ENCODE measurements at regions not wholly inside any gene's neighbourhood (a gene's known extent, or its start where the extent isn't known, plus 50 kb on each side); places are given as distances from the start of the nearest gene placed in this dataset.

DNA sequence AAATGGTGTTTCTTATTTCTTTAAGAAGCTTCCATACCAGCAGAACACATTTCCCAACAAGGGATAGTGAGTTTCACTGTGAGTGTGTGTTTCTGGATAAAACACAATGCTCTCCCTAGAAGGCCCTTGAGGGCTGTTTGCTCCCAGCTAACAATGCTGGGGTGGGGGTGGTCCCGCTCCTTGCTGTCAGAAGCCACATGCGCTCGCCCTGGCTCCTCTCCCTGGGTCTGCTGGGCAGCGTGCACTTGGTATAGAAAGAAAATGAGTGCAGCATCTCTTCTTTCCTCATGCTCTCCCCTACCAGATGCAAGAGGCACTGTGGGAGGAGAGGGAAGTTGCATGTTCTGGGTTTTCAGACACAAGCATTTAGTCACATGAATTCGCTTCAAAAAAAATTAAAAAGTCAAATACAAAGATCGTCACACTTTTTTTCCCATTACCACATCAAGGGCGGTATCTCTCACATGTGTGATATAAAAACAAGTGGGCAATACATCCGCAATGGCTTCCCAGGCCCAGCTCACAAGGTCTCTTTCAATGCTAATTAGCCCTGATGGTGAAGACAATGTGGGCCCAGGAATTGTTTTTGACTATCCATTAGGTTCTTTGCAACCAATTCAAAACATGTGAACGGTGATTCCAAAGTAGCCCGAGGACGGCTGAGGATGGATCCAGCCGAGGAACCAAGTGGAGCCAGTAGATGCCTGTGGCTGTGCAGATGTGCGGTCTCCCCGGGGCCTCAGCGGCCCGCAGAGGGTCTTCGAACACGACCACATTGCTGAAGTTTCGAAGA, 603.6 kb downstream of the IRX1 start:
- H3K4me3 ChIP-seq (ENCODE audit: low read depth, low read length): no peak overlapping the region
- no peak overlapping the region for H3K27ac ChIP-seq (ENCODE audit: low read depth, low read length)
- no peaks in the 10 kb centered on the region for H3K36me3 ChIP-seq (ENCODE audit: insufficient read depth, low read length)
- no peak overlapping the region for H2AFZ ChIP-seq (ENCODE audit: low read length, unreplicated experiment)
- H3K79me2 ChIP-seq (ENCODE audit: control insufficient read depth, insufficient read depth, low read length, unreplicated experiment): no peaks in the 10 kb centered on the region
- no peaks in the 10 kb centered on the region for H3K4me1 ChIP-seq (ENCODE audit: control insufficient read depth, insufficient read depth, low read length, unreplicated experiment)
- no peaks in the 10 kb centered on the region for H3K27me3 ChIP-seq (ENCODE audit: insufficient read depth, low read length)

DNA sequence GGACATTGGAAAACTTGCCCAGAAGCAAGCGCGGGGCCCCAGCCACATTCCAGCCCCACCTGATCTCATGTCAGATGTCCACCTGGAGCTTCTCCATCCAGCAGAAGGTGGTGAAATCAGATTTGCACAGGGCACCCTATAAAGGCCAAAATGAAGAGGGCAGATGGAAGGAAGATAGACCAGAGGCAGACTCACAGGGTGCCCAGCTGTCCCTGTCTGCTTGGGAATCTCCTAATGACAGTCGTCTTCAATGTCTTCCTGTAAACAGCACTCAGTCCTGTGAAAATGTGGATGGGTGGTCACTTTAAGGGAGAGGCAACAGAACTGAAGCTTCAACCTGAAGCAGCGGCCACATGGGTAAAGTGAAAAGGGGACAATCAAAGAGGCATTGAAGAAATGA, 607.5 kb downstream of the IRX1 start:
- no peak overlapping the region for H3K27ac ChIP-seq (ENCODE audit: low read depth, low read length)
- no peaks in the 10 kb centered on the region for H3K4me1 ChIP-seq (ENCODE audit: control insufficient read depth, insufficient read depth, low read length, unreplicated experiment)
- no peaks in the 10 kb centered on the region for H3K27me3 ChIP-seq (ENCODE audit: insufficient read depth, low read length)
- H2AFZ ChIP-seq (ENCODE audit: low read length, unreplicated experiment): no peak overlapping the region
- H3K79me2 ChIP-seq (ENCODE audit: control insufficient read depth, insufficient read depth, low read length, unreplicated experiment): no peaks in the 10 kb centered on the region
- H3K36me3 ChIP-seq (ENCODE audit: insufficient read depth, low read length): no peaks in the 10 kb centered on the region
- H3K4me3 ChIP-seq (ENCODE audit: low read depth, low read length): no peak overlapping the region

DNA sequence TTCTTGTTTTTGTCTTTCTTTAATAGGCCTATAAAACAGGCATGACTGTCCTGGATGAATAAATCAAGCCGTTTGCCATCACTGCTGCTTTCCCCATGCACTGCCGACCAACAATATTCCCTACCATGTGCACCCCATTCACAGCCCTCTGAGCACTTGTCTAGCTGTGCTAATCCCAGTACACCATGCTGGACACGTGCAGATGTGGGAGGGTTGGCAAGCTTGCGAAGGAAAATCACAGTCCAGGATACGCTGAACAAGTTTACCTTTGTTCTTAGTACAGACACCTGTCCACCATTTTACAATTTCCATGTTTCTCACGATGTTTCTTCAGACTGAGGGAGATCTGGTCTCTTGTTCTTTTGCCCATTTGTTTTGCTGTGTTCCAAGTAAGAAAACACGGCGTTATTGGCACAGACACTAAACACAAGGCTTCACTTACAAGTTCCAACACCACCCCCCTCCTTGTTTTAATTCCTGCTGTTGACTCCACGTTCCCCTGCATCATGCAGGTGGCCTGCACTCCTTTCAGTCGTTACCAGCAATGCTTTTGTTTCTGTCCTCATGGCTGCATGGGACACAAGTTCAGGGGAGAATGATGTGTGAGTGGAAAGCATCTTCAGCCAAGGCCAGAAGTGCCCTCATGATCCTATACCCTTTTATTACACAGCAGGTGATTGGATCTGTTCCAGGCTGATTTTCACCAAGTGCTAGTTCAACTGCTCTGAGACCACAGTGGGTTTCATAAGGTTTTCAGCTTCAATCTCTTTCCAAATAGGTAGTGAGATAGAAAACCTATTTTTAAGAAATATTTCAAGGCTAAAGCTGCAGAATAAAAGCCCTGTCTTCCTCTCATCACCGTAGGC, 608.9 kb downstream of the IRX1 start:
- H3K36me3 ChIP-seq (ENCODE audit: insufficient read depth, low read length): no peaks in the 10 kb centered on the region
- H3K79me2 ChIP-seq (ENCODE audit: control insufficient read depth, insufficient read depth, low read length, unreplicated experiment): no peaks in the 10 kb centered on the region
- no peak overlapping the region for H3K27ac ChIP-seq (ENCODE audit: low read depth, low read length)
- no peaks in the 10 kb centered on the region for H3K27me3 ChIP-seq (ENCODE audit: insufficient read depth, low read length)
- H3K4me1 ChIP-seq (ENCODE audit: control insufficient read depth, insufficient read depth, low read length, unreplicated experiment): no peaks in the 10 kb centered on the region
- no peak overlapping the region for H2AFZ ChIP-seq (ENCODE audit: low read length, unreplicated experiment)
- no peak overlapping the region for H3K4me3 ChIP-seq (ENCODE audit: low read depth, low read length)

DNA sequence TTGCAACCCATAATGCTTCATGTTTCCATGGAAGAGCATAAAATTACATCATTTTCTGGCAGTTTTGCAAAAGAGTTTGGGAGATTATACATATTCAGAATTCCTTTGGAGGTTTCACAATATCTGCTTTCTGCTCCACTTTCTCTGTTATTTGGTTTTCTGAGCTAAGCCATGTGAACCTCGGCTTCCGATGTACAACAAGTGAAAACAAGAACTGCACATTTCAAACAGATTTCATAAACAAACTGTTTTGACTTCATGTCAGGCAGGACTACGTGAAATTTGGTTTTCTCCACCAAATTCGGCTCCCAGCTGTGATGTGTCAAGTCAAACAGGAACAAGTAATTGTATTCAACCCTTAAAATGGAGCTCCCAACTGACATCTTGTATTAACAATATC, 609.8 kb downstream of the IRX1 start:
- Histone ChIP-seq H3K27me3 (ENCODE audit: insufficient read depth, low read length) (no peaks in the 10 kb centered on the region), H2AFZ (ENCODE audit: low read length, unreplicated experiment) (no peak overlapping the region), H3K4me1 (ENCODE audit: control insufficient read depth, insufficient read depth, low read length, unreplicated experiment) (no peaks in the 10 kb centered on the region)

DNA sequence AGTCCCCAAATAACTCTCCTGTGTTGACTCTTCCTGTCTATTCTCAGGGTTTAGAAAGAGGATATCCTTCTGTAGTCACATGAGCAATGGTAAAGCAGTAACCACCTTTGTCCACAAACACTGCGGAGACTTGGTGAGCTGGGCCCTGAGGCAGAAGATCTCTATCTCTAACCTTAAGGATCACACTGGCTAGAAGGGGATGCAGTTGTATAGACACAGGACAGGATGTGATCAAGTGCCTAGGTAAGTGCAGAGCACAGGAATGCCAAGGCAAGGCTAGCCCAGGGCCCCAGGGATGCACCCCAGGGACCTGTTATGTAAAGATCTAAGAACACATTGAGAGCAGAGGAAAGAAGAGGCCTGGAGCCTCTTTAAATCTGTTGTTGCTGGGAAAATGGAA, 610.5 kb downstream of the IRX1 start:
- Histone ChIP-seq H3K79me2 (ENCODE audit: control insufficient read depth, insufficient read depth, low read length, unreplicated experiment) (no peaks in the 10 kb centered on the region), H3K27me3 (ENCODE audit: insufficient read depth, low read length) (no peaks in the 10 kb centered on the region), H3K4me3 (ENCODE audit: low read depth, low read length) (no peak overlapping the region), H2AFZ (ENCODE audit: low read length, unreplicated experiment) (no peak overlapping the region), H3K36me3 (ENCODE audit: insufficient read depth, low read length) (no peaks in the 10 kb centered on the region), H3K4me1 (ENCODE audit: control insufficient read depth, insufficient read depth, low read length, unreplicated experiment) (no peaks in the 10 kb centered on the region), H3K27ac (ENCODE audit: low read depth, low read length) (no peak overlapping the region)

More for the DNA sequence above, 609.8 kb downstream of the IRX1 start:
- H3K27ac ChIP-seq (ENCODE audit: low read depth, low read length): no peak overlapping the region
- no peak overlapping the region for H3K4me3 ChIP-seq (ENCODE audit: low read depth, low read length)
- H3K79me2 ChIP-seq (ENCODE audit: control insufficient read depth, insufficient read depth, low read length, unreplicated experiment): no peaks in the 10 kb centered on the region
- H3K36me3 ChIP-seq (ENCODE audit: insufficient read depth, low read length): no peaks in the 10 kb centered on the region

DNA sequence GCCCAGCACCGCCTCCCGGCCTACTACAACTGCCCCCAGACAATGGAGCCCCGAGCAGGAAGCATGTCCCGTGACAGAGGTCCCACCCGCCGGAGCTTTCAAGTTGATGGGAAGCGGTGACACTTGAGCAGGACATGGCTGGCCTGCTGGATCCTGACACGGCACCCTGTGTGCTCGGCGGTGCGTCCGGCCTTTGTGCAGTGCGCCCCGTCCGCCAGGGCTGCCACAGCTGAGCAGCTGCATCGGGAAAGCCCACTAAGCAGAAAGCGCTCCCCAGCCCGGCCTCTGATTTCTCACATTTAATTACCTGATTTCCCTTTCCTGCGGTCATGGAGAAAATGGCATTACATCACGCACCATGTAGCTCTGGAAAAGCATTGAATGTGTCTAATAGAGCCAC, 611.9 kb downstream of the IRX1 start:
- H3K79me2 ChIP-seq (ENCODE audit: control insufficient read depth, insufficient read depth, low read length, unreplicated experiment): no peaks in the 10 kb centered on the region
- H3K4me3 ChIP-seq (ENCODE audit: low read depth, low read length): no peak overlapping the region
- no peaks in the 10 kb centered on the region for H3K4me1 ChIP-seq (ENCODE audit: control insufficient read depth, insufficient read depth, low read length, unreplicated experiment)
- H2AFZ ChIP-seq (ENCODE audit: low read length, unreplicated experiment): no peak overlapping the region
- H3K27me3 ChIP-seq (ENCODE audit: insufficient read depth, low read length): no peaks in the 10 kb centered on the region
- no peaks in the 10 kb centered on the region for H3K36me3 ChIP-seq (ENCODE audit: insufficient read depth, low read length)
- no peak overlapping the region for H3K27ac ChIP-seq (ENCODE audit: low read depth, low read length)

DNA sequence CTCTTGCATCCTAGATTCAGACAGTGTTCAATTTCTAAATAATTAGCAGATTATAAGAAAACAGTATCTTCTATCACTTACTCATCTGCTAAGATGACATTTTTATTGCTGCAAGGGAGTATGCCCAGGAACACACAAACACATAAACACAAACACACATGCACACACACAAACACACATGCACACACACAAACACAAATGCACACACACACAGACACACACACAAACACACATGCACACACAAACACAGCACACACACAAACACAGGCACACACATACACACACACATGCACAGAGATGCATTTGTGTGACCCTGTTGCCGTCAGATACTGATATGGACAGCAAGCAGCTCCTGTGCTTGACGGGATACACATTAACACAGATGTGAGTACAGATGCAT, 612.9 kb downstream of the IRX1 start:
- Histone ChIP-seq H3K4me3 (ENCODE audit: low read depth, low read length) (no peak overlapping the region), H3K27me3 (ENCODE audit: insufficient read depth, low read length) (no peaks in the 10 kb centered on the region), H3K27ac (ENCODE audit: low read depth, low read length) (no peak overlapping the region), H2AFZ (ENCODE audit: low read length, unreplicated experiment) (no peak overlapping the region), H3K79me2 (ENCODE audit: control insufficient read depth, insufficient read depth, low read length, unreplicated experiment) (no peaks in the 10 kb centered on the region), H3K36me3 (ENCODE audit: insufficient read depth, low read length) (no peaks in the 10 kb centered on the region), H3K4me1 (ENCODE audit: control insufficient read depth, insufficient read depth, low read length, unreplicated experiment) (no peaks in the 10 kb centered on the region)

DNA sequence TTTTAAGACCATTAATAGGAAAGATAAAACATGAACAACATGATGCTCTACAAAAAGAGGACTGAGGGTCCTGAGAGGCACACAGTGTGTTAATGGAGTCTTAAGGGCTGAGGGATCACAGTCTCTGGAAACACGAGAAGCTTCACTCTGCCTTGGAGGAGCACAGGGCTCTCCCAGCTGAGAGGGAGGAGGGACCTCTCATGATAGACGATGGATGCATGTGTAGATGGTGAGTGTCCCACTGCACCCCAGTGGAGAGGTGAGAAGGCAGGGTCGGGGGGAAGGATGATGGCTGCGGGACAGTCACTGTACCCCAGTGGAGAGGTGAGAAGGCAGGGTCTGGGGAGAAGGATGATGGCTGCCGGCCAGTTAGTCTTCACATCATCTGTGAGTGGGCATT, 613.4 kb downstream of the IRX1 start:
- no peak overlapping the region for H3K4me3 ChIP-seq (ENCODE audit: low read depth, low read length)
- H3K27ac ChIP-seq (ENCODE audit: low read depth, low read length): no peak overlapping the region
- no peaks in the 10 kb centered on the region for H3K36me3 ChIP-seq (ENCODE audit: insufficient read depth, low read length)
- no peaks in the 10 kb centered on the region for H3K79me2 ChIP-seq (ENCODE audit: control insufficient read depth, insufficient read depth, low read length, unreplicated experiment)
- no peaks in the 10 kb centered on the region for H3K27me3 ChIP-seq (ENCODE audit: insufficient read depth, low read length)
- no peak overlapping the region for H2AFZ ChIP-seq (ENCODE audit: low read length, unreplicated experiment)
- no peaks in the 10 kb centered on the region for H3K4me1 ChIP-seq (ENCODE audit: control insufficient read depth, insufficient read depth, low read length, unreplicated experiment)

DNA sequence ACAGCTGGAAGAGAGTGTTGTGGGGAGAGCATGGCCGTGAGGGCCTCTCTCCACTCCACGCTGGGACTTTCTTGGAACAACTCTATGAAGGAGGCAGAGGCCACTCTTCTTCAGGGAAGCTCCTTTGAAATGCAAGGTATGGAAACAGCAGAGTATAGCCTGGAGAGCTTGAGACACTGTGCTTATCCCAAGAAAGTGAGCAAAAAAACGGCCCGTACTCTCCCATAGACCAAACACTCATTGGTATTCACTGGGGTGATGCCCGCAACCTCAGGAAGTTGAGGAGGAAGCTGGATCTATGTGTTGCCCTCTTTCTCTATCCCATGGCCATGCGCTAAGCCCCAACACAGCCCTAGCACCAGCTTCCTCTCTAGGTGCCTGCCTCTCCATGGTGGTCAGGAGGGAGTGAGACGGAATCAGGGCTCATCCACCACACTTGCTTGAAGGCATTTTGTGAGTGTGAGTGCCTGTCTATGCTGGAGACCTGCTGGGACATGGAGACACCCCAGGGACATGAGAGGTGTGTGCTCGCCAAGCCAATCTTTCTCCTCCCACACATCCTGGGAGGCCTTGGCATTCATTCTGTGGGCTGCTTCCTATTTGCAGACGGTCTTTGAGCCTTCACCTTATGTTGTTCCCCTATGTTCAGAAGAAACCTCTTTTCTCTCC, 616.6 kb downstream of the IRX1 start:
- no peak overlapping the region for H3K4me3 ChIP-seq (ENCODE audit: low read depth, low read length)
- H3K36me3 ChIP-seq (ENCODE audit: insufficient read depth, low read length): no peaks in the 10 kb centered on the region
- no peak overlapping the region for H2AFZ ChIP-seq (ENCODE audit: low read length, unreplicated experiment)
- H3K4me1 ChIP-seq (ENCODE audit: control insufficient read depth, insufficient read depth, low read length, unreplicated experiment): no peaks in the 10 kb centered on the region
- H3K27me3 ChIP-seq (ENCODE audit: insufficient read depth, low read length): no peaks in the 10 kb centered on the region
- H3K79me2 ChIP-seq (ENCODE audit: control insufficient read depth, insufficient read depth, low read length, unreplicated experiment): no peaks in the 10 kb centered on the region
- H3K27ac ChIP-seq (ENCODE audit: low read depth, low read length): no peak overlapping the region

DNA sequence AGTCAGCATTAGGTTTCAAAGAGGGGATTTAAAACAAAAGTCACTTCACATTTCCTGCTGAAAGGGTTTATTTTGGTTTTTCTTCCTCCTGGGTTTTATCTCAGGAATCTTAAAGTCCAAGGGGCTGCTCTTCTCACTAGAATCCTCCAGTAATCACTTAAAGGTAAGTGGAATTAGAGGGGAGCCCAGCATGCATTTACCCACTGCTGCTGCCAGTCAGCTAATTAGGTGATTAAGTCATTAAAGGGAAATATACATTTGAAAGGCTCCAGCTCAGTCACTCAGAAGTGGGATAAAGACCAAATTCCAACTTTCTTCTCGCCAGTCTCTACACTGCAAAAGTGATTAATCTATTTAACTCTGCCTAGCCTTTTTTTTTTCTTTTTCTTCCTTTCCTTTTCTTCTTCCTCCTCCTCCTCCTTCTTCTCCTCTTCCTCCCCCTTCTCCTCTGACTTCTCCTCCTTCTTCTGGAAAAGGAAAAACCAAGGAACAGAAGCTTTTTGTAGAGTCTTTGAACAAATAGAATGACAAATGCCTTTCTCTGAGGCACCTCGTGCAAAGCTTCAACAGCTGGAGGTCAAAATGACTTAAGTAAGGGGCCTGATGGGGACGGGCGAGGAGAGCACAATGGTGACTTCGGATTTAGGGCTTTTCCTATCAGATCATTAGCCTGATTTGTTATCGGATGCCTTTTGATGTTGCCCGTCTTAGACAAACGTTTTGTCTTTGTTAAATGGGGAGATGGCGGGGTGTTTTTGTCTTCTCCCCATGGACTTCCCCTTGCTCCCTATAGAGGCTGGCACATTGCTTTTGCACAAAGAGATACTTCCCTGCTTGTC, 617.6 kb downstream of the IRX1 start:
- Histone ChIP-seq H3K79me2 (ENCODE audit: control insufficient read depth, insufficient read depth, low read length, unreplicated experiment) (no peaks in the 10 kb centered on the region), H3K27me3 (ENCODE audit: insufficient read depth, low read length) (no peaks in the 10 kb centered on the region), H3K4me1 (ENCODE audit: control insufficient read depth, insufficient read depth, low read length, unreplicated experiment) (no peaks in the 10 kb centered on the region), H2AFZ (ENCODE audit: low read length, unreplicated experiment) (no peak overlapping the region), H3K36me3 (ENCODE audit: insufficient read depth, low read length) (no peaks in the 10 kb centered on the region), H3K4me3 (ENCODE audit: low read depth, low read length) (no peak overlapping the region), H3K27ac (ENCODE audit: low read depth, low read length) (no peak overlapping the region)

Data from ACC112 (cell line).